ENCODE measurements at regions not wholly inside any gene's neighbourhood (a gene's known extent, or its start where the extent isn't known, plus 50 kb on each side); places are given as distances from the start of the nearest gene placed in this dataset.

- Histone ChIP-seq H3K36me3 (ENCODE audit: control insufficient read depth in 4 of 4, insufficient read depth in 3 of 4, low read depth in 1 of 4, low read length in 3 of 4) (no peaks in the 10 kb centered on the region), H3K4me1 (ENCODE audit: control insufficient read depth in 4 of 4, insufficient read depth in 4 of 4, low read length in 3 of 4) (peaks cover 2 to 18% (median 13%) of the 10 kb centered on the region in 4 donors), H3K4me3 (ENCODE audit: low read depth in 1 of 3, low read length in 3 of 3) (no peak overlapping the region), H3K9me3 (ENCODE audit: control insufficient read depth in 4 of 4, low read length in 3 of 4) (peaks cover 0 to 4% (median 0%) of the 10 kb centered on the region in 4 donors), H3K27me3 (ENCODE audit: control insufficient read depth in 4 of 4, insufficient read depth in 4 of 4, low read length in 3 of 4) (no peaks in the 10 kb centered on the region), H3K9ac (ENCODE audit: low read depth in 1 of 2, low read length in 2 of 2) (no peak overlapping the region), H3K27ac (ENCODE audit: low read depth in 1 of 2, low read length in 2 of 2) (no peak overlapping the region)
- no peak for DNase-seq (ENCODE audit: low spot score)
- TF ChIP-seq SP1 (IDR thresholded peaks at IDR 0.05) = no peak
- no peak for TF ChIP-seq HNF4A (conservative IDR thresholded peaks at IDR 0.05)
- no peak for TF ChIP-seq HNF4G (IDR thresholded peaks at IDR 0.05)
- TF ChIP-seq ZBTB33 (IDR thresholded peaks at IDR 0.05) = no peak
- TF ChIP-seq JUND (IDR thresholded peaks at IDR 0.05) = no peak
- no peak for TF ChIP-seq FOXA1 (IDR thresholded peaks at IDR 0.05)
- no peak for TF ChIP-seq NR2F2 (IDR thresholded peaks at IDR 0.05)
- no peak for TF ChIP-seq REST (IDR thresholded peaks at IDR 0.05)
- no peak for TF ChIP-seq ATF3 (IDR thresholded peaks at IDR 0.05)
- 94% methylated on average over 1 of the region's 1 CpG for WGBS
These were observed 300.4 kb upstream of the ZNF608 start for GRCh38 chr5:125046838-125047237.

- no peak for TF ChIP-seq EGR1 (IDR thresholded peaks at IDR 0.05; ENCODE audit: low read depth in 2 of 2)
- TF ChIP-seq ATF3 (IDR thresholded peaks at IDR 0.05) = no peak
- no peak for TF ChIP-seq JUND (IDR thresholded peaks at IDR 0.05)
- no peak for TF ChIP-seq FOXA2 (IDR thresholded peaks at IDR 0.05)
- no peak for TF ChIP-seq YY1 (IDR thresholded peaks at IDR 0.05)
- TF ChIP-seq SP1 (IDR thresholded peaks at IDR 0.05) = no peak
- no peak for TF ChIP-seq MAX (IDR thresholded peaks at IDR 0.05)
- TF ChIP-seq GABPA (IDR thresholded peaks at IDR 0.05 in 1 of 2, conservative IDR thresholded peaks at IDR 0.05 in 1 of 2) = no peak
- no peak for TF ChIP-seq HNF4G (IDR thresholded peaks at IDR 0.05)
- no peak for TF ChIP-seq REST (IDR thresholded peaks at IDR 0.05)
- no peak for TF ChIP-seq TAF1 (conservative IDR thresholded peaks at IDR 0.05)
- TF ChIP-seq NR2F2 (IDR thresholded peaks at IDR 0.05) = no peak
- no peak for TF ChIP-seq ZBTB33 (IDR thresholded peaks at IDR 0.05)
- no peak for TF ChIP-seq CTCF (IDR thresholded peaks at IDR 0.05; ENCODE audit: low read depth, low read length, missing input control)
- no peak for TF ChIP-seq RXRA (IDR thresholded peaks at IDR 0.05)
- Histone ChIP-seq H3K9me3 (ENCODE audit: control insufficient read depth in 4 of 4, low read length in 3 of 4) (peaks cover 0 to 4% (median 0%) of the 10 kb centered on the region in 4 donors), H3K4me3 (ENCODE audit: low read depth in 1 of 3, low read length in 3 of 3) (no peak overlapping the region), H3K27me3 (ENCODE audit: control insufficient read depth in 4 of 4, insufficient read depth in 4 of 4, low read length in 3 of 4) (no peaks in the 10 kb centered on the region), H3K4me1 (ENCODE audit: control insufficient read depth in 4 of 4, insufficient read depth in 4 of 4, low read length in 3 of 4) (peaks cover 2 to 18% (median 13%) of the 10 kb centered on the region in 4 donors), H3K27ac (ENCODE audit: low read depth in 1 of 2, low read length in 2 of 2) (no peak overlapping the region), H3K36me3 (ENCODE audit: control insufficient read depth in 4 of 4, insufficient read depth in 3 of 4, low read depth in 1 of 4, low read length in 3 of 4) (no peaks in the 10 kb centered on the region), H3K9ac (ENCODE audit: low read depth in 1 of 2, low read length in 2 of 2) (no peak overlapping the region)
- 95% methylated on average over 3 of the region's 3 CpGs for WGBS
- DNase-seq (ENCODE audit: low spot score) = no peak
These were observed 301.4 kb upstream of the ZNF608 start for GRCh38 chr5:125047871-125048270.

Measured in liver (tissue), 8 donors.